HG03060 (cell line): ENCODE measurements at regions not wholly inside any gene's neighbourhood (a gene's known extent, or its start where the extent isn't known, plus 50 kb on each side); places are given as distances from the start of the nearest gene placed in this dataset.
"Not testable (repeated sequence)": the region's sequence is repeated elsewhere in the genome, so short reads cannot be mapped to it uniquely, and the experiment has no call there.

Experiments
- ATAC-seq: cut with Tn5 transposase; IDR thresholded peaks from one replicate; pipeline ENCODE4 v1.9.1; 2021; ENCODE audit warnings: low read depth, moderate number of reproducible peaks; ENCODE audit not compliant: unreplicated experiment

GRCh38 chr11:103792981-103793468 lies 243.4 kb upstream of the DDI1 start:
- no peak for ATAC-seq

GRCh38 chr11:103794262-103794661 lies 242.2 kb upstream of the DDI1 start:
- ATAC-seq = no peak

GRCh38 chr11:103798026-103798425 lies 238.4 kb upstream of the DDI1 start:
- no peak for ATAC-seq

GRCh38 chr11:103798446-103798845 lies 238.0 kb upstream of the DDI1 start:
- ATAC-seq = no peak

- ATAC-seq = no peak
Measured at GRCh38 chr11:103800406-103801114, 235.9 kb upstream of the DDI1 start.

- ATAC-seq = no peak
Measured at GRCh38 chr11:103803062-103803461, 233.4 kb upstream of the DDI1 start.

- ATAC-seq = no peak
Measured at GRCh38 chr11:103805688-103806009, 230.8 kb upstream of the DDI1 start.

GRCh38 chr11:103806130-103806895 lies 230.1 kb upstream of the DDI1 start:
- ATAC-seq = no peak

GRCh38 chr11:103807806-103808205 lies 228.6 kb upstream of the DDI1 start:
- no peak for ATAC-seq

- no peak for ATAC-seq
Measured at GRCh38 chr11:103808252-103808651, 228.2 kb upstream of the DDI1 start.

GRCh38 chr11:103811870-103812455 lies 224.5 kb upstream of the DDI1 start:
- no peak for ATAC-seq

- no peak for ATAC-seq
Measured at GRCh38 chr11:103812680-103813079, 223.8 kb upstream of the DDI1 start.

- not testable (repeated sequence) for ATAC-seq
Measured at GRCh38 chr11:103820345-103820744, 216.1 kb upstream of the DDI1 start.

- no peak for ATAC-seq
Measured at GRCh38 chr11:103824116-103824515, 212.3 kb upstream of the DDI1 start.

GRCh38 chr11:103825469-103825868 lies 211.0 kb upstream of the DDI1 start:
- no peak for ATAC-seq

- ATAC-seq = no peak
Measured at GRCh38 chr11:103826856-103827255, 209.6 kb upstream of the DDI1 start.

- no peak for ATAC-seq
Measured at GRCh38 chr11:103829596-103829995, 206.8 kb upstream of the DDI1 start.

- no peak for ATAC-seq
Measured at GRCh38 chr11:103830205-103830604, 206.2 kb upstream of the DDI1 start.

- ATAC-seq = no peak
Measured at GRCh38 chr11:103832762-103833161, 203.7 kb upstream of the DDI1 start.

- ATAC-seq = no peak
Measured at GRCh38 chr11:103842191-103842590, 194.2 kb upstream of the DDI1 start.

- ATAC-seq = no peak
Measured at GRCh38 chr11:103842795-103843194, 193.6 kb upstream of the DDI1 start.
